LHCN-M2 (cell line): ENCODE measurements at regions not wholly inside any gene's neighbourhood (a gene's known extent, or its start where the extent isn't known, plus 50 kb on each side); places are given as distances from the start of the nearest gene placed in this dataset.
A peak's percentile ranks its signal among the peaks of the same experiment; 100 is the strongest.
"Not testable (repeated sequence)": the region's sequence is repeated elsewhere in the genome, so short reads cannot be mapped to it uniquely, and the experiment has no call there.

Experiments used
- DNase-seq: peaks from one replicate; pipeline ENCODE4 v3.0.0-alpha.2; 2012; ENCODE audit warnings: low read depth

- no peak for DNase-seq
Measured at GRCh38 chr4:27635936-27636913, 775.6 kb downstream of the STIM2 start.

- DNase-seq, result no peak
Measured at GRCh38 chr4:27638163-27638915, 777.7 kb downstream of the STIM2 start.

- no peak for DNase-seq
Measured at GRCh38 chr4:27643101-27643500, 782.5 kb downstream of the STIM2 start.

GRCh38 chr4:27648416-27648815, 787.8 kb downstream of the STIM2 start:
- DNase-seq, result no peak

GRCh38 chr4:27662426-27662825, 801.8 kb downstream of the STIM2 start:
- DNase-seq, result no peak

- DNase-seq, result peak; percentile 6
Measured at GRCh38 chr4:27666943-27667342, 806.3 kb downstream of the STIM2 start.

GRCh38 chr4:27668001-27668400, 807.4 kb downstream of the STIM2 start:
- DNase-seq, result no peak

GRCh38 chr4:27678027-27678426, 817.4 kb downstream of the STIM2 start:
- no peak for DNase-seq

- DNase-seq, result peak; percentile 30
Measured at GRCh38 chr4:27684610-27685011, 824.0 kb downstream of the STIM2 start.

- DNase-seq, result no peak
Measured at GRCh38 chr4:27685091-27685490, 824.5 kb downstream of the STIM2 start.

- no peak for DNase-seq
Measured at GRCh38 chr4:27685947-27686346, 825.3 kb downstream of the STIM2 start.

GRCh38 chr4:27692158-27692557, 831.5 kb downstream of the STIM2 start:
- DNase-seq, result peak; percentile 23

- no peak for DNase-seq
Measured at GRCh38 chr4:27692868-27693634, 832.4 kb downstream of the STIM2 start.

GRCh38 chr4:27696257-27696656, 835.6 kb downstream of the STIM2 start:
- not testable (repeated sequence) for DNase-seq

GRCh38 chr4:27701606-27702005, 841.0 kb downstream of the STIM2 start:
- DNase-seq, result no peak

- DNase-seq, result no peak
Measured at GRCh38 chr4:27702730-27703431, 842.2 kb downstream of the STIM2 start.

- no peak for DNase-seq
Measured at GRCh38 chr4:27703771-27704170, 843.1 kb downstream of the STIM2 start.

- DNase-seq, result no peak
Measured at GRCh38 chr4:27711041-27711440, 850.4 kb downstream of the STIM2 start.

- DNase-seq, result no peak
Measured at GRCh38 chr4:27714073-27714472, 853.4 kb downstream of the STIM2 start.

- DNase-seq, result no peak
Measured at GRCh38 chr4:27716693-27717430, 856.2 kb downstream of the STIM2 start.

- DNase-seq, result no peak
Measured at GRCh38 chr4:27717431-27717755, 856.8 kb downstream of the STIM2 start.
